A549 (cell line): ENCODE measurements at regions not wholly inside any gene's neighbourhood (a gene's known extent, or its start where the extent isn't known, plus 50 kb on each side); places are given as distances from the start of the nearest gene placed in this dataset.

Experiments
- ATAC-seq, 2 experiments: fragments of 200-7000 bp in 1 of 2; fragments of >200 bp in 1 of 2; cut with Nextera tagmentation in 1 of 2; cut with Tn5 transposase in 1 of 2; 3 replicates each; pipeline versions ENCODE4 v1.8.0 to v1.9.1; 2018 to 2020; ENCODE audit warnings: mild to moderate bottlenecking in 1 of 2, moderate library complexity in 1 of 2
- CTCF ChIA-PET: fragments of 300-600 bp; sonication (Branson Sonifier 250); formaldehyde crosslinking; extraction: SDS; loops from one replicate; lab custom pipeline; 2021; ENCODE audit warnings: antibody characterized with exemption, inconsistent platforms; lab: Yijun Ruan, JAX
- POLR2A ChIA-PET: fragments of 350-600 bp; formaldehyde crosslinking; extraction: SDS; loops from one replicate; lab custom pipeline; 2021; ENCODE audit warnings: antibody characterized with exemption, inconsistent platforms; lab: Yijun Ruan, JAX
- DNase-seq, 2 experiments: peaks; one replicate each; pipeline versions ENCODE4 v3.0.0 to v3.0.0-alpha.2; 2011 to 2016; ENCODE audit warnings: low read depth in 1 of 2, low spot score in 1 of 2
- FAIRE-seq: peaks from 2 replicates; lab custom pipeline; 2011; peaks lifted over from hg19 to GRCh38; lab: Jason Lieb, UNC
- H3K27ac ChIP-seq, 2 experiments: fragments of >200 bp; sonication (Bioruptor Twin); formaldehyde crosslinking; 3 replicates each; pipeline ENCODE4 v1.5.1; 2016 to 2017
- H3K4me1 ChIP-seq: fragments of >200 bp; sonication (Bioruptor Twin); formaldehyde crosslinking; 3 replicates; pipeline ENCODE4 v1.6.1; 2016
- H3K4me2 ChIP-seq: fragments of >200 bp; sonication (Bioruptor Twin); formaldehyde crosslinking; 3 replicates; pipeline ENCODE4 v1.6.1; 2016
- H3K4me3 ChIP-seq: fragments of >200 bp; sonication (Bioruptor Twin); formaldehyde crosslinking; 3 replicates; pipeline ENCODE4 v1.5.1; 2016
- H3K9me3 ChIP-seq: fragments of >200 bp; sonication (Bioruptor Twin); formaldehyde crosslinking; 3 replicates; pipeline ENCODE4 v1.6.1; 2016
- CBX8 ChIP-seq: fragments of 200-600 bp; sonication (generic); IDR thresholded peaks from 2 replicates; pipeline ENCODE4 v1.6.1; 2016
- CEBPB ChIP-seq, 2 experiments: fragments of >200 bp in 1 of 2; sonication (Bioruptor Twin) in 1 of 2; formaldehyde crosslinking in 1 of 2; IDR thresholded peaks; 2 replicates each; pipeline ENCODE4 v1.6.1; 2012 to 2016
- CHD2 ChIP-seq: fragments of 150-350 bp; IDR thresholded peaks from 2 replicates; pipeline ENCODE4 v1.6.1; 2014; ENCODE audit warnings: low read length; ENCODE audit not compliant: partially characterized antibody
- CTCF ChIP-seq: fragments of >200 bp; sonication (Bioruptor Twin); formaldehyde crosslinking; IDR thresholded peaks from 3 replicates; pipeline ENCODE4 v1.5.1; 2016
- EHMT2 ChIP-seq: fragments of 200-600 bp; sonication (generic); IDR thresholded peaks from 2 replicates; pipeline ENCODE4 v1.6.1; 2016; ENCODE audit warnings: antibody characterized with exemption, low read depth, mild to moderate bottlenecking, moderate library complexity
- EP300 ChIP-seq, 2 experiments: fragments of >200 bp; sonication (Bioruptor Twin); formaldehyde crosslinking; IDR thresholded peaks; 2 replicates in 1 of 2; 3 replicates in 1 of 2; pipeline ENCODE4 v1.6.1; 2016 to 2017
- FOXS1 ChIP-seq: fragments of 250-450 bp; sonication (Bioruptor Pico); IDR thresholded peaks from 2 replicates; pipeline ENCODE4 v1.5.0; 2020; ENCODE audit warnings: mild to moderate bottlenecking, moderate library complexity
- HES2 ChIP-seq: fragments of >200 bp; sonication (Bioruptor Twin); formaldehyde crosslinking; IDR thresholded peaks from 2 replicates; pipeline ENCODE4 v1.6.1; 2016
- JUN ChIP-seq, 2 experiments: fragments of >200 bp; sonication (Bioruptor Twin); formaldehyde crosslinking; IDR thresholded peaks; 2 replicates in 1 of 2; 3 replicates in 1 of 2; pipeline ENCODE4 v1.6.1; 2016 to 2017
- JUNB ChIP-seq: fragments of >200 bp; sonication (Bioruptor Twin); formaldehyde crosslinking; IDR thresholded peaks from 2 replicates; pipeline ENCODE4 v1.6.1; 2016
- KDM5A ChIP-seq: fragments of 200-600 bp; sonication (generic); IDR thresholded peaks from 2 replicates; pipeline ENCODE4 v1.6.1; 2016; ENCODE audit warnings: antibody characterized with exemption, mild to moderate bottlenecking
- MAX ChIP-seq: IDR thresholded peaks from 2 replicates; pipeline ENCODE4 v1.6.1; 2012
- MAZ ChIP-seq: fragments of 150-350 bp; IDR thresholded peaks from 2 replicates; pipeline ENCODE4 v1.6.1; 2014; ENCODE audit warnings: antibody characterized with exemption, low read depth, low read length, borderline replicate concordance
- MYC ChIP-seq: IDR thresholded peaks from 2 replicates; pipeline ENCODE4 v1.6.1; 2012; ENCODE audit warnings: mild to moderate bottlenecking, inconsistent platforms, low read length, improper control_type of control experiment, borderline replicate concordance
- NFE2L2 ChIP-seq: fragments of 150-350 bp; conservative IDR thresholded peaks from 2 replicates; pipeline ENCODE4 v1.6.1; 2014; ENCODE audit warnings: low read length
- NPAS2 ChIP-seq: fragments of 250-450 bp; sonication (Bioruptor Pico); IDR thresholded peaks from 2 replicates; pipeline ENCODE4 v1.8.0; 2022; ENCODE audit warnings: mild to moderate bottlenecking, moderate library complexity, borderline replicate concordance
- NR3C1 ChIP-seq: fragments of >200 bp; sonication (Bioruptor Twin); formaldehyde crosslinking; IDR thresholded peaks from 3 replicates; pipeline ENCODE4 v1.6.1; 2017
- PBX3 ChIP-seq: IDR thresholded peaks from 2 replicates; pipeline ENCODE4 v1.6.1; 2012
- PHF8 ChIP-seq: fragments of 200-600 bp; sonication (generic); IDR thresholded peaks from 2 replicates; pipeline ENCODE4 v1.6.1; 2016; ENCODE audit warnings: low read depth, mild to moderate bottlenecking, antibody characterized with exemption, moderate library complexity, borderline replicate concordance
- RAD21 ChIP-seq, 2 experiments: fragments of >200 bp in 1 of 2; sonication (Bioruptor Twin) in 1 of 2; formaldehyde crosslinking in 1 of 2; IDR thresholded peaks in 1 of 2; conservative IDR thresholded peaks in 1 of 2; 2 replicates in 1 of 2; 3 replicates in 1 of 2; pipeline ENCODE4 v1.6.1; 2012 to 2018; ENCODE audit warnings: inconsistent platforms in 1 of 2
- RCOR1 ChIP-seq: fragments of 150-350 bp; IDR thresholded peaks from 2 replicates; pipeline ENCODE4 v1.6.1; 2014; ENCODE audit warnings: antibody characterized with exemption, low read length, low read depth
- RNF2 ChIP-seq: fragments of 200-600 bp; sonication (generic); IDR thresholded peaks from 2 replicates; pipeline ENCODE4 v1.6.1; 2016; ENCODE audit warnings: low read depth, mild to moderate bottlenecking, antibody characterized with exemption, moderate library complexity, borderline replicate concordance
- SMC3 ChIP-seq: fragments of >200 bp; sonication (Bioruptor Twin); formaldehyde crosslinking; IDR thresholded peaks from 3 replicates; pipeline ENCODE4 v1.6.1; 2018; ENCODE audit warnings: inconsistent platforms
- USF2 ChIP-seq: fragments of 450-650 bp; IDR thresholded peaks from 2 replicates; pipeline ENCODE4 v1.6.1; 2014; ENCODE audit warnings: antibody characterized with exemption
- ZC3H11A ChIP-seq: fragments of 450-650 bp; IDR thresholded peaks from 2 replicates; pipeline ENCODE4 v1.6.1; 2014; ENCODE audit warnings: antibody characterized with exemption, mild to moderate bottlenecking
- ZSCAN20 ChIP-seq: fragments of 250-450 bp; sonication (Bioruptor Pico); IDR thresholded peaks from 2 replicates; pipeline ENCODE4 v1.8.0; 2022; ENCODE audit warnings: mild to moderate bottlenecking, moderate library complexity
- WGBS: methylation state at CpG from one replicate; pipeline ENCODE4 v1.1.6; 2017; ENCODE audit errors: missing lambda C conversion rate; 5-methylcytosine and 5-hydroxymethylcytosine counted together

- FAIRE-seq: no peak
- WGBS: 63% methylated on average over 2 of the region's 2 CpGs
These were observed 150.6 kb downstream of the GAS1 start for GRCh38 chr9:86796666-86797065.

GRCh38 chr9:86795823-86796553, 151.3 kb downstream of the GAS1 start:
- 26% methylated on average over 9 of the region's 9 CpGs for WGBS
- DNase-seq (no peak), ATAC-seq (no peak)

More at GRCh38 chr9:86796666-86797065, 150.6 kb downstream of the GAS1 start:
- TF ChIP-seq RCOR1 (no peak), NPAS2 (CRISPR knock-in tag) (no peak), CHD2 (no peak), PHF8 (no peak), ZSCAN20 (no peak), USF2 (no peak), EHMT2 (no peak), CBX8 (no peak), FOXS1 (CRISPR knock-in tag) (no peak), NFE2L2 (no peak), JUN (IDR thresholded peaks at IDR 0.05) (no peak), MYC (no peak), CEBPB (IDR thresholded peaks at IDR 0.05) (no peak), MAX (no peak)
- DNase-seq: no peak
- Histone ChIP-seq H3K4me2 (no peak overlapping the region), H3K27ac (no peak overlapping the region), H3K4me1 (no peaks in the 10 kb centered on the region), H3K4me3 (no peak overlapping the region), H3K9me3 (no peaks in the 10 kb centered on the region)
- no peak for ATAC-seq
- POLR2A ChIA-PET: no interaction called here
- CTCF ChIA-PET: no interaction called here

GRCh38 chr9:86795047-86795442, 152.3 kb downstream of the GAS1 start:
- CTCF ChIA-PET: no interaction called here

More at GRCh38 chr9:86795823-86796553, 151.3 kb downstream of the GAS1 start:
- no peak overlapping the region for H3K4me2 ChIP-seq
- POLR2A ChIA-PET: no interaction called here
- TF ChIP-seq KDM5A (no peak), PBX3 (no peak)
- no peak for FAIRE-seq
- H3K4me3 ChIP-seq: no peak overlapping the region
- H3K9me3 ChIP-seq: no peaks in the 10 kb centered on the region
- H3K4me1 ChIP-seq: no peaks in the 10 kb centered on the region
- CTCF ChIA-PET: no interaction called here
- H3K27ac ChIP-seq: no peak overlapping the region

GRCh38 chr9:86794391-86795046, 152.8 kb downstream of the GAS1 start:
- 10% methylated on average over 3 of the region's 3 CpGs for WGBS
- Histone ChIP-seq H3K4me2 (no peak overlapping the region), H3K9me3 (no peaks in the 10 kb centered on the region), H3K4me3 (no peak overlapping the region), H3K27ac (no peak overlapping the region), H3K4me1 (no peaks in the 10 kb centered on the region)
- FAIRE-seq (no peak), DNase-seq (no peak), ATAC-seq (no peak)
- POLR2A ChIA-PET: no interaction called here
- CTCF ChIA-PET: no interaction called here
- TF ChIP-seq CTCF (no peak), RNF2 (no peak), NPAS2 (CRISPR knock-in tag) (no peak), ZC3H11A (no peak), NR3C1 (no peak), CHD2 (no peak), MAZ (no peak), EP300 (IDR thresholded peaks at IDR 0.05) (no peak), CBX8 (no peak), EHMT2 (no peak), RAD21 (conservative IDR thresholded peaks at IDR 0.05 in 1 of 2, IDR thresholded peaks at IDR 0.05 in 1 of 2) (no peak), JUNB (no peak), HES2 (no peak)

More at GRCh38 chr9:86795047-86795442, 152.3 kb downstream of the GAS1 start:
- H3K9me3 ChIP-seq: no peaks in the 10 kb centered on the region
- no peak overlapping the region for H3K4me3 ChIP-seq
- ATAC-seq: no peak
- no peak for DNase-seq
- 28% methylated on average over 7 of the region's 7 CpGs for WGBS
- POLR2A ChIA-PET: no interaction called here
- no peak for TF ChIP-seq SMC3
- H3K4me1 ChIP-seq: no peaks in the 10 kb centered on the region
- no peak overlapping the region for H3K27ac ChIP-seq
- no peak for FAIRE-seq
- no peak overlapping the region for H3K4me2 ChIP-seq
